ENCODE measurements at regions not wholly inside any gene's neighbourhood (a gene's known extent, or its start where the extent isn't known, plus 50 kb on each side); places are given as distances from the start of the nearest gene placed in this dataset.

DNA sequence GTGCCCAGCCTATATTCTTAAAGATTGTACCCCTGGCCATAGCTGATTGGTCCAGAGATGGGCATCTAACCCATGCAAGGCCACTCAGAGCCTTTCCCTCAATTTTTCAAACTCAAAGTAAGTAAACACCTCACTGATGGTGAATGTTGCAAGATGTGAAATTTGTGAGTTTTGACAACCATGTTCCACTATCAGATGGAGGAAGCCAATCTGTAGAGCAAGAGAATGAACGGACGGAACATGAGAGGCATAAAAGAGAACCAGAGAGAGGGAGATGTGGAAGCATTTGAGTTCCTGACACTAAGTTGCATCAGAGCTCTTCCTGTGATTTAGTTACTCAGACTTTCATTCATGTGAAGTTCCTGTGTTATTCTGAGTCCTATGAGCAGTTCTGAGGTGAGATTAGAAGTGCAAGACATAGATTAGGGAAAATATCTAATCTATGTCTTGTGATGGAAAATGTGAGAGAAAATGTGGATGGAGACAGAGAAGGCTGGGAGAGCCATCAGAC is 73.3 kb downstream of the PRSS23 start (continued):
- TF ChIP-seq, protein P1, sequence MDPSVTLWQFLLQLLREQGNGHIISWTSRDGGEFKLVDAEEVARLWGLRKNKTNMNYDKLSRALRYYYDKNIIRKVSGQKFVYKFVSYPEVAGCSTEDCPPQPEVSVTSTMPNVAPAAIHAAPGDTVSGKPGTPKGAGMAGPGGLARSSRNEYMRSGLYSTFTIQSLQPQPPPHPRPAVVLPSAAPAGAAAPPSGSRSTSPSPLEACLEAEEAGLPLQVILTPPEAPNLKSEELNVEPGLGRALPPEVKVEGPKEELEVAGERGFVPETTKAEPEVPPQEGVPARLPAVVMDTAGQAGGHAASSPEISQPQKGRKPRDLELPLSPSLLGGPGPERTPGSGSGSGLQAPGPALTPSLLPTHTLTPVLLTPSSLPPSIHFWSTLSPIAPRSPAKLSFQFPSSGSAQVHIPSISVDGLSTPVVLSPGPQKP (IDR thresholded peaks at IDR 0.05; ENCODE audit: low read depth, low read length), result no peak
- TF ChIP-seq FOSL2 (IDR thresholded peaks at IDR 0.05) (no peak), FOSL2 (CRISPR knock-in tag; IDR thresholded peaks at IDR 0.05) (no peak)

DNA sequence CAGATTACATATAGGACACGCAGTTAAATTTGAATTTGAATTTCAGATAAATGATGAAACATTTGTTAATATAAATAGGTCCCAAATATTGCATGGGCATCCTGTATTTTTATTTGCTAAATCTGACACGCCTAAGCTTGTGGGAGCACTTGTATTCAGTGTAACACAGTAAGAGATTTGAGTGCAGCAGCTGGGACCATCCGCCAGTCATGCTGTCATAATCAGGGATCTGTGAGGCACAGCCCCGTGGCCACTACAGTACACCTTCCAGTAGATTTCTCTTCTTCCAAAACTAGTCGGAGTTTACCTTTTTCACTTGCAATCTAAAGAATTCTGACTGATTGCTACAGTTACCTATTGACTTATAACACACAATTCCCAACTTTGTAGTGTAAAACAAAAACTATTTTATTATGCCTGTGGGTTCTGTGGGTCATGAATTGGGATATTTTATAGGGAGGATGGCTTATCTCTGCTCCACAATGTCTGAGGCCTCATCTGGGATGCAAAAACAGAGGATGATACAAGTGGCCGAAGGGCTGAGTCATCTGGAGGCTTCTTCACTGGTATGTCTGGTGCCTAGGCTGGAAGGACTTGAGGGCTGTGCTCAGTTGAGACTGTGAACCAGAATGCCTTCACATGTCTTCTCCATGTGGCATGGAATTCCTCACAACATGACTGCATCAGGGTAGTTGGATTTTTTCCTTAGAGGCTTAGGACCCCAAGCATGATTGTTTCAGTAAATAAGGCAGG is 74.1 kb downstream of the PRSS23 start:
- H3K4me1 ChIP-seq, result no peaks in the 10 kb centered on the region
- no peak for DNase-seq (ENCODE audit: low read depth in 1 of 2, low spot score in 1 of 2)
- H3K4me3 ChIP-seq, result no peak overlapping the region
- ChIA-PET POLR2A (no interaction called here), CTCF (interaction anchor here (11.3 kb wide), 1 partner anchor 45 kb away, joined by 208 read pairs; no protein-coding TSS in a partner anchor)
- no peak for FAIRE-seq
- H3K9me3 ChIP-seq, result no peaks in the 10 kb centered on the region
- H3K4me2 ChIP-seq, result no peak overlapping the region
- TF ChIP-seq HOXB5 (CRISPR knock-in tag; IDR thresholded peaks at IDR 0.05) (no peak), BHLHE40 (IDR thresholded peaks at IDR 0.05; ENCODE audit: low read depth, low read length) (no peak)
- ATAC-seq, result no peak
- H3K27ac ChIP-seq, result no peak overlapping the region
- WGBS (ENCODE audit: missing lambda C conversion rate), result 71% methylated on average over 6 of the region's 6 CpGs

DNA sequence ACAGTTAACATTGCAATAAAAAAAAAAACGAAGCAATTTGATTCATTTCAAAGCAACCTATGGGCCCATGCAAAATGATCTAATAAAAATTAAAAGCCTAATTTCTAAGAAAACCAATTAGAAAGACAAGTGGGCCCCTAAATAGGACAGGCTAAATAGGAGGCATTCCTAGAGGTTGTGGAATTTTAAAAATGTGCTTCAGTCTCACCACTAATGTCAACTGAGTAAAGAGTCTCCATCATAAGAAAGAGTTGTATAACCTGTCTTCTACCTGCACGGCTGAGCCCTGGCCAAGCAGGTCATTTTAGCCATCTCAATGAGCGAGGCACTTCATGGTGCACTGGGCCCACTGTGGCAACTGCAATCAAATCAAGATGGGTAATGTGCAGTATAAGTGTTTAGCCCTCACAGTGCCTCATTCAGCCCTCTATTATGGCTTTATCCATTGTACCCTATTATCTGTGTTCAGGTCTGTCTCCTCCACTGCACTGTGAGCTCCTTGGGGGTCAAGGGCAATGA is 76.4 kb downstream of the PRSS23 start:
- H3K4me2 ChIP-seq, result no peak overlapping the region
- H3K4me1 ChIP-seq, result no peaks in the 10 kb centered on the region
- DNase-seq (ENCODE audit: low read depth in 1 of 2, low spot score in 1 of 2) (no peak), ATAC-seq (no peak), FAIRE-seq (no peak)
- no peaks in the 10 kb centered on the region for H3K9me3 ChIP-seq
- no peak overlapping the region for H3K27ac ChIP-seq
- no peak overlapping the region for H3K4me3 ChIP-seq
- ChIA-PET POLR2A (no interaction called here), CTCF (interaction anchor here (1.0 kb wide), 1 partner anchor 43 kb away, joined by 4 read pairs; no protein-coding TSS in a partner anchor)
- 80% methylated on average over 3 of the region's 3 CpGs for WGBS (ENCODE audit: missing lambda C conversion rate)
- TF ChIP-seq GATA3 (IDR thresholded peaks at IDR 0.05; ENCODE audit: borderline replicate concordance) (no peak), CBX8 (IDR thresholded peaks at IDR 0.05) (no peak), EHMT2 (IDR thresholded peaks at IDR 0.05; ENCODE audit: low read depth) (no peak), ZSCAN20 (CRISPR knock-in tag; IDR thresholded peaks at IDR 0.05) (no peak), HOXA7 (CRISPR knock-in tag; IDR thresholded peaks at IDR 0.05) (no peak), NFE2L2 (conservative IDR thresholded peaks at IDR 0.05; ENCODE audit: low read length) (no peak), POLR2AphosphoS2 (conservative IDR thresholded peaks at IDR 0.05; ENCODE audit: low read length) (no peak), BHLHE40 (IDR thresholded peaks at IDR 0.05; ENCODE audit: low read depth, low read length) (no peak), ESRRA (IDR thresholded peaks at IDR 0.05; ENCODE audit: borderline replicate concordance, low read length) (no peak), RNF2 (IDR thresholded peaks at IDR 0.05; ENCODE audit: borderline replicate concordance, low read depth) (no peak), NR3C1 (IDR thresholded peaks at IDR 0.05) (no peak), NPAS2 (CRISPR knock-in tag; IDR thresholded peaks at IDR 0.05; ENCODE audit: borderline replicate concordance) (no peak), CBX2 (IDR thresholded peaks at IDR 0.05; ENCODE audit: borderline replicate concordance, low read depth) (no peak), EHF (CRISPR knock-in tag; IDR thresholded peaks at IDR 0.05) (no peak), MAZ (IDR thresholded peaks at IDR 0.05; ENCODE audit: borderline replicate concordance, low read depth, low read length) (no peak)
- TF ChIP-seq, protein P2, sequence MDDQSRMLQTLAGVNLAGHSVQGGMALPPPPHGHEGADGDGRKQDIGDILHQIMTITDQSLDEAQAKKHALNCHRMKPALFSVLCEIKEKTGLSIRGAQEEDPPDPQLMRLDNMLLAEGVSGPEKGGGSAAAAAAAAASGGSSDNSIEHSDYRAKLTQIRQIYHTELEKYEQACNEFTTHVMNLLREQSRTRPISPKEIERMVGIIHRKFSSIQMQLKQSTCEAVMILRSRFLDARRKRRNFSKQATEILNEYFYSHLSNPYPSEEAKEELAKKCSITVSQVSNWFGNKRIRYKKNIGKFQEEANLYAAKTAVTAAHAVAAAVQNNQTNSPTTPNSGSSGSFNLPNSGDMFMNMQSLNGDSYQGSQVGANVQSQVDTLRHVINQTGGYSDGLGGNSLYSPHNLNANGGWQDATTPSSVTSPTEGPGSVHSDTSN (IDR thresholded peaks at IDR 0.05), result no peak
- TF ChIP-seq, protein P3, sequence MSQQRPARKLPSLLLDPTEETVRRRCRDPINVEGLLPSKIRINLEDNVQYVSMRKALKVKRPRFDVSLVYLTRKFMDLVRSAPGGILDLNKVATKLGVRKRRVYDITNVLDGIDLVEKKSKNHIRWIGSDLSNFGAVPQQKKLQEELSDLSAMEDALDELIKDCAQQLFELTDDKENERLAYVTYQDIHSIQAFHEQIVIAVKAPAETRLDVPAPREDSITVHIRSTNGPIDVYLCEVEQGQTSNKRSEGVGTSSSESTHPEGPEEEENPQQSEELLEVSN (IDR thresholded peaks at IDR 0.05; ENCODE audit: borderline replicate concordance, low read depth), result no peak
- TF ChIP-seq, protein P4, sequence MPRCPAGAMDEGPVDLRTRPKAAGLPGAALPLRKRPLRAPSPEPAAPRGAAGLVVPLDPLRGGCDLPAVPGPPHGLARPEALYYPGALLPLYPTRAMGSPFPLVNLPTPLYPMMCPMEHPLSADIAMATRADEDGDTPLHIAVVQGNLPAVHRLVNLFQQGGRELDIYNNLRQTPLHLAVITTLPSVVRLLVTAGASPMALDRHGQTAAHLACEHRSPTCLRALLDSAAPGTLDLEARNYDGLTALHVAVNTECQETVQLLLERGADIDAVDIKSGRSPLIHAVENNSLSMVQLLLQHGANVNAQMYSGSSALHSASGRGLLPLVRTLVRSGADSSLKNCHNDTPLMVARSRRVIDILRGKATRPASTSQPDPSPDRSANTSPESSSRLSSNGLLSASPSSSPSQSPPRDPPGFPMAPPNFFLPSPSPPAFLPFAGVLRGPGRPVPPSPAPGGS (IDR thresholded peaks at IDR 0.05), result no peak
- TF ChIP-seq, protein P5, sequence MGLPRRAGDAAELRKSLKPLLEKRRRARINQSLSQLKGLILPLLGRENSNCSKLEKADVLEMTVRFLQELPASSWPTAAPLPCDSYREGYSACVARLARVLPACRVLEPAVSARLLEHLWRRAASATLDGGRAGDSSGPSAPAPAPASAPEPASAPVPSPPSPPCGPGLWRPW (IDR thresholded peaks at IDR 0.05), result no peak
